HL-60 (cell line): ENCODE measurements at regions not wholly inside any gene's neighbourhood (a gene's known extent, or its start where the extent isn't known, plus 50 kb on each side); places are given as distances from the start of the nearest gene placed in this dataset.

Source experiments
- POLR2AphosphoS5 ChIP-seq: IDR thresholded peaks from 2 replicates; pipeline ENCODE4 v1.6.1; 2012; ENCODE audit warnings: low read depth
- TF ChIP-seq, protein P1 (sequence below): IDR thresholded peaks from one replicate; pipeline ENCODE4 v1.5.1; 2011; ENCODE audit warnings: low read length, control low read depth, inconsistent platforms; ENCODE audit not compliant: insufficient read depth
- TF ChIP-seq, protein P2 (sequence below): IDR thresholded peaks from 2 replicates; pipeline ENCODE4 v1.6.1; 2012; ENCODE audit warnings: low read depth; ENCODE audit not compliant: insufficient replicate concordance

DNA sequence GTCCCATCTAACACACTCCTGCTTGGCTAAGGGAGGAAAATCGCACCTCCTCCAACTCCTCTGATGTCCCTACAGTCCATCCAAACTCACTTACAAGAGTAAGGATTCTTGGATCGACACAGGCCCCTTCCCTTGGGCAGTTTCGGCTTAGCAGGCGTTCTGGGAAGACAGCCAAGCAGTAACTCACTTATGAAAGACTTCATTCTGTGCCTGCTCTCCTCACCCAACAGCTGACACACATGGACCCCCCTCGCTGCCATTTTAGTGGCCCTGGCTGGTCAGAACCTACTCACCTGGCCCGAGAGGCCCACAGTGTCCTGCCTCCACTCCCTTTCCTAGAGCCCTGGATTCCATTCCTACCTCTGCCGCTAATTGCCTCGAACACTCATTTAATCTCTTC lies 52.3 kb upstream of the BCL2L14 start:
- TF ChIP-seq, protein P1, sequence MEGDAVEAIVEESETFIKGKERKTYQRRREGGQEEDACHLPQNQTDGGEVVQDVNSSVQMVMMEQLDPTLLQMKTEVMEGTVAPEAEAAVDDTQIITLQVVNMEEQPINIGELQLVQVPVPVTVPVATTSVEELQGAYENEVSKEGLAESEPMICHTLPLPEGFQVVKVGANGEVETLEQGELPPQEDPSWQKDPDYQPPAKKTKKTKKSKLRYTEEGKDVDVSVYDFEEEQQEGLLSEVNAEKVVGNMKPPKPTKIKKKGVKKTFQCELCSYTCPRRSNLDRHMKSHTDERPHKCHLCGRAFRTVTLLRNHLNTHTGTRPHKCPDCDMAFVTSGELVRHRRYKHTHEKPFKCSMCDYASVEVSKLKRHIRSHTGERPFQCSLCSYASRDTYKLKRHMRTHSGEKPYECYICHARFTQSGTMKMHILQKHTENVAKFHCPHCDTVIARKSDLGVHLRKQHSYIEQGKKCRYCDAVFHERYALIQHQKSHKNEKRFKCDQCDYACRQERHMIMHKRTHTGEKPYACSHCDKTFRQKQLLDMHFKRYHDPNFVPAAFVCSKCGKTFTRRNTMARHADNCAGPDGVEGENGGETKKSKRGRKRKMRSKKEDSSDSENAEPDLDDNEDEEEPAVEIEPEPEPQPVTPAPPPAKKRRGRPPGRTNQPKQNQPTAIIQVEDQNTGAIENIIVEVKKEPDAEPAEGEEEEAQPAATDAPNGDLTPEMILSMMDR: no peak
- TF ChIP-seq, protein P2, sequence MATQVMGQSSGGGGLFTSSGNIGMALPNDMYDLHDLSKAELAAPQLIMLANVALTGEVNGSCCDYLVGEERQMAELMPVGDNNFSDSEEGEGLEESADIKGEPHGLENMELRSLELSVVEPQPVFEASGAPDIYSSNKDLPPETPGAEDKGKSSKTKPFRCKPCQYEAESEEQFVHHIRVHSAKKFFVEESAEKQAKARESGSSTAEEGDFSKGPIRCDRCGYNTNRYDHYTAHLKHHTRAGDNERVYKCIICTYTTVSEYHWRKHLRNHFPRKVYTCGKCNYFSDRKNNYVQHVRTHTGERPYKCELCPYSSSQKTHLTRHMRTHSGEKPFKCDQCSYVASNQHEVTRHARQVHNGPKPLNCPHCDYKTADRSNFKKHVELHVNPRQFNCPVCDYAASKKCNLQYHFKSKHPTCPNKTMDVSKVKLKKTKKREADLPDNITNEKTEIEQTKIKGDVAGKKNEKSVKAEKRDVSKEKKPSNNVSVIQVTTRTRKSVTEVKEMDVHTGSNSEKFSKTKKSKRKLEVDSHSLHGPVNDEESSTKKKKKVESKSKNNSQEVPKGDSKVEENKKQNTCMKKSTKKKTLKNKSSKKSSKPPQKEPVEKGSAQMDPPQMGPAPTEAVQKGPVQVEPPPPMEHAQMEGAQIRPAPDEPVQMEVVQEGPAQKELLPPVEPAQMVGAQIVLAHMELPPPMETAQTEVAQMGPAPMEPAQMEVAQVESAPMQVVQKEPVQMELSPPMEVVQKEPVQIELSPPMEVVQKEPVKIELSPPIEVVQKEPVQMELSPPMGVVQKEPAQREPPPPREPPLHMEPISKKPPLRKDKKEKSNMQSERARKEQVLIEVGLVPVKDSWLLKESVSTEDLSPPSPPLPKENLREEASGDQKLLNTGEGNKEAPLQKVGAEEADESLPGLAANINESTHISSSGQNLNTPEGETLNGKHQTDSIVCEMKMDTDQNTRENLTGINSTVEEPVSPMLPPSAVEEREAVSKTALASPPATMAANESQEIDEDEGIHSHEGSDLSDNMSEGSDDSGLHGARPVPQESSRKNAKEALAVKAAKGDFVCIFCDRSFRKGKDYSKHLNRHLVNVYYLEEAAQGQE: no peak
- TF ChIP-seq POLR2AphosphoS5: no peak
